ENCODE measurements at regions not wholly inside any gene's neighbourhood (a gene's known extent, or its start where the extent isn't known, plus 50 kb on each side); places are given as distances from the start of the nearest gene placed in this dataset.

- TF ChIP-seq CTCF (IDR thresholded peaks at IDR 0.05), result no peak
- TF ChIP-seq POLR2A (IDR thresholded peaks at IDR 0.05), result no peak
Measured at GRCh38 chr10:60490013-60490412, 100.3 kb upstream of the ANK3 start.

All from esophagus squamous epithelium (tissue), 4 donors.